Peyer's patch (tissue), 4 donors: ENCODE measurements at regions not wholly inside any gene's neighbourhood (a gene's known extent, or its start where the extent isn't known, plus 50 kb on each side); places are given as distances from the start of the nearest gene placed in this dataset.

ENCODE experiments used
- DNase-seq, 3 donors: peaks; one replicate each; pipeline ENCODE4 v3.0.0-alpha.2; 2017 to 2019
- H3K27ac ChIP-seq, 4 donors: fragments of 200-600 bp; sonication (generic); one replicate each; pipeline ENCODE4 v1.5.1; 2016 to 2019
- H3K27me3 ChIP-seq, 2 donors: fragments of 200-600 bp; sonication (generic); one replicate each; pipeline ENCODE4 v1.5.1; 2019
- H3K36me3 ChIP-seq, 3 donors: fragments of 200-600 bp; sonication (generic); one replicate each; pipeline ENCODE4 v1.5.1; 2016 to 2019
- H3K4me1 ChIP-seq, 4 donors: fragments of 200-600 bp; sonication (generic); one replicate each; pipeline ENCODE4 v1.5.1; 2016 to 2019
- H3K4me3 ChIP-seq, 4 donors: fragments of 200-600 bp; sonication (generic); 1 replicate in 3 of 4; 2 replicates in 1 of 4; pipeline ENCODE4 v1.5.1; 2016 to 2019; ENCODE audit warnings: mild to moderate bottlenecking in 1 of 4
- H3K9me3 ChIP-seq, 4 donors: fragments of 200-600 bp; sonication (generic); one replicate each; pipeline ENCODE4 v1.5.1; 2016 to 2019; ENCODE audit warnings: mild to moderate bottlenecking in 1 of 4
- POLR2A ChIP-seq, 2 donors: fragments of 450-650 bp; IDR thresholded peaks; one replicate each; pipeline ENCODE4 v1.5.1; 2017; ENCODE audit warnings: antibody characterized with exemption in 2 of 2, mild to moderate bottlenecking in 2 of 2, moderate library complexity in 2 of 2
- TF ChIP-seq, protein P1 (sequence below), 6 experiments: fragments of 450-650 bp in 4 of 6; fragments of 200-600 bp in 2 of 6; sonication (generic) in 1 of 6; IDR thresholded peaks; one replicate each; pipeline ENCODE4 v1.5.1; 2017 to 2019; ENCODE audit warnings: antibody characterized with exemption in 6 of 6, mild to moderate bottlenecking in 3 of 6, moderate library complexity in 1 of 6

DNA sequence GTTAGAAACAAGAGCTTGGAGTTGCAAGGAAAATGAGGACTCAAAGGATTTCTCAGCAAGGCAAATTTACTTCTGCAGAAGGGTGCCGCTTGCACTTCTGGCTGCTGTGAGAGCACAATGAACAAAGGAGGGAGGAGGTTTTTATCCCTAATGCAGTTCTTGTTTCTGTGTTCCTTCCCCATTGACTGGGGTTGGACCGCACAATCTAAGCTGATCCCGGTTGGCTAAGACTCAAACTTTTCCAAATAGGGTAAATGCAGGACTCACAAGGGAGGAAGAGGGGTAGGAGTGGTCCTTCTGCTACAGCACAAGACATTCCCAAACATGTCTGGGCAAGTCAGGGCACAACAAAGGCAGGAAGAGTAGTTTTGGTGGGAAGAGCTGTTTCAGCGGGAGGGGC is 249.6 kb upstream of the MOCS1 start:
- Histone ChIP-seq H3K27me3 (no peaks in the 10 kb centered on the region), H3K27ac (no peak overlapping the region), H3K4me1 (no peaks in the 10 kb centered on the region), H3K36me3 (no peaks in the 10 kb centered on the region), H3K4me3 (no peak overlapping the region), H3K9me3 (peaks cover 0 to 11% (median 0%) of the 10 kb centered on the region in 4 donors)
- TF ChIP-seq, protein P1, sequence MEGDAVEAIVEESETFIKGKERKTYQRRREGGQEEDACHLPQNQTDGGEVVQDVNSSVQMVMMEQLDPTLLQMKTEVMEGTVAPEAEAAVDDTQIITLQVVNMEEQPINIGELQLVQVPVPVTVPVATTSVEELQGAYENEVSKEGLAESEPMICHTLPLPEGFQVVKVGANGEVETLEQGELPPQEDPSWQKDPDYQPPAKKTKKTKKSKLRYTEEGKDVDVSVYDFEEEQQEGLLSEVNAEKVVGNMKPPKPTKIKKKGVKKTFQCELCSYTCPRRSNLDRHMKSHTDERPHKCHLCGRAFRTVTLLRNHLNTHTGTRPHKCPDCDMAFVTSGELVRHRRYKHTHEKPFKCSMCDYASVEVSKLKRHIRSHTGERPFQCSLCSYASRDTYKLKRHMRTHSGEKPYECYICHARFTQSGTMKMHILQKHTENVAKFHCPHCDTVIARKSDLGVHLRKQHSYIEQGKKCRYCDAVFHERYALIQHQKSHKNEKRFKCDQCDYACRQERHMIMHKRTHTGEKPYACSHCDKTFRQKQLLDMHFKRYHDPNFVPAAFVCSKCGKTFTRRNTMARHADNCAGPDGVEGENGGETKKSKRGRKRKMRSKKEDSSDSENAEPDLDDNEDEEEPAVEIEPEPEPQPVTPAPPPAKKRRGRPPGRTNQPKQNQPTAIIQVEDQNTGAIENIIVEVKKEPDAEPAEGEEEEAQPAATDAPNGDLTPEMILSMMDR (IDR thresholded peaks at IDR 0.05): no peak
- TF ChIP-seq POLR2A (IDR thresholded peaks at IDR 0.05): no peak
- DNase-seq: no peak

GRCh38 chr6:40181367-40181766 is 247.1 kb upstream of the MOCS1 start:
- TF ChIP-seq, protein P1 (IDR thresholded peaks at IDR 0.05): no peak
- TF ChIP-seq POLR2A (IDR thresholded peaks at IDR 0.05): no peak
- no peak for DNase-seq
- no peak overlapping the region for H3K27ac ChIP-seq

GRCh38 chr6:40180271-40180670 is 246.0 kb upstream of the MOCS1 start:
- DNase-seq: no peak
- H3K27ac ChIP-seq: no peak overlapping the region
- TF ChIP-seq, protein P1 (IDR thresholded peaks at IDR 0.05): no peak
- TF ChIP-seq POLR2A (IDR thresholded peaks at IDR 0.05): no peak
- no peak overlapping the region for H3K4me3 ChIP-seq
- no peaks in the 10 kb centered on the region for H3K4me1 ChIP-seq
- H3K27me3 ChIP-seq: no peaks in the 10 kb centered on the region
- no peaks in the 10 kb centered on the region for H3K36me3 ChIP-seq
- peaks cover 0 to 11% (median 0%) of the 10 kb centered on the region in 4 donors for H3K9me3 ChIP-seq

More at GRCh38 chr6:40181367-40181766, 247.1 kb upstream of the MOCS1 start:
- Histone ChIP-seq H3K4me3 (no peak overlapping the region), H3K9me3 (peaks cover 0 to 11% (median 0%) of the 10 kb centered on the region in 4 donors), H3K27me3 (no peaks in the 10 kb centered on the region), H3K4me1 (no peaks in the 10 kb centered on the region), H3K36me3 (no peaks in the 10 kb centered on the region)

- Histone ChIP-seq H3K36me3 (no peaks in the 10 kb centered on the region), H3K27ac (no peak overlapping the region), H3K27me3 (no peaks in the 10 kb centered on the region), H3K9me3 (peaks cover 0 to 11% (median 0%) of the 10 kb centered on the region in 4 donors), H3K4me1 (no peaks in the 10 kb centered on the region), H3K4me3 (no peak overlapping the region)
- DNase-seq: no peak
- TF ChIP-seq, protein P1 (IDR thresholded peaks at IDR 0.05): no peak
- TF ChIP-seq POLR2A (IDR thresholded peaks at IDR 0.05): no peak
Measured at GRCh38 chr6:40179496-40179895, 245.2 kb upstream of the MOCS1 start.

DNA sequence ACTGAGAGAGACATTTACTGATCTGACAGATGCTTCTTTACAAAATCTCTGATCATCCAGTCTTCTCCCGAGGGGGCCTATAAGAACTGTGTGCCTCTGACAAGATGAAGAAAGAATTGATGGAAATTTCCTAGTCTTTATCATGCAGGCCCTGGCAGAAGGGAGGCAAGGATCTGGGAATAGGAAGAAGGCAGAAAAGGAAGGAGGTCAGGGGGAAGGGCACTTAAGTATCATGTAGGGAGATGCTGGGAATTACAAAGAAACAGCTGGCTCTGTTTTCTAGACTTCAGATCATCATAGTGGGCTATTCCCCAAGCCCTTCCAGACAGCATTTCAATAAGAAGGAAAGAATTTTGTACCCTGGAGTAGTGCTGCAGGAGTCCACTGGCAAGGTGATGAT is 243.3 kb upstream of the MOCS1 start:
- no peak for DNase-seq
- H3K9me3 ChIP-seq: no peaks in the 10 kb centered on the region
- H3K4me3 ChIP-seq: no peak overlapping the region
- no peaks in the 10 kb centered on the region for H3K36me3 ChIP-seq
- no peaks in the 10 kb centered on the region for H3K27me3 ChIP-seq
- no peaks in the 10 kb centered on the region for H3K4me1 ChIP-seq
- H3K27ac ChIP-seq: no peak overlapping the region
- TF ChIP-seq, protein P1 (IDR thresholded peaks at IDR 0.05): no peak
- no peak for TF ChIP-seq POLR2A (IDR thresholded peaks at IDR 0.05)

DNA sequence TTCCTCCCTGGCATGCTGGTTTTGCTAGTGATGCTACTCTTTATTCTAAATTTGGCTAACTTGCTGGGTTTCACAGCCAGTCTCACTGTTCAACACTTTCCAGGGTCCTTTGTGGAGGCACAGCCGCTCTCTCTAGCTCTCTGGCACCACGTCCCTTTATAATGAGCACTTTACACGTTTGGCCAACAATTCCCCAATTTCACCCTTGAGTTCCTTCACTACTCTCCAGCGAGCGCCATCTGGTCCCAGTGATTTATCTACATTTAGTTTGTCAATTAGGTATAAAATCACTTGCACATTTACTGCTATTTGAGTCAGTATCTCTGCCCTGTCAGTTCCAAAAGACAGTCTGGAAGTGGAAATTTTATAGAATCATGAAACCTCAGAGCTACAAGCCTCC is 241.9 kb upstream of the MOCS1 start:
- Histone ChIP-seq H3K27ac (no peak overlapping the region), H3K27me3 (no peaks in the 10 kb centered on the region), H3K9me3 (no peaks in the 10 kb centered on the region), H3K4me1 (no peaks in the 10 kb centered on the region), H3K4me3 (no peak overlapping the region), H3K36me3 (no peaks in the 10 kb centered on the region)
- no peak for TF ChIP-seq POLR2A (IDR thresholded peaks at IDR 0.05)
- TF ChIP-seq, protein P1 (IDR thresholded peaks at IDR 0.05): no peak
- no peak for DNase-seq
